AG10803 (cell line): ENCODE measurements at regions not wholly inside any gene's neighbourhood (a gene's known extent, or its start where the extent isn't known, plus 50 kb on each side); places are given as distances from the start of the nearest gene placed in this dataset.
"Not testable (repeated sequence)": the region's sequence is repeated elsewhere in the genome, so short reads cannot be mapped to it uniquely, and the experiment has no call there.

Source experiments
- DNase-seq: peaks from one replicate; pipeline ENCODE4 v3.0.0; 2010; ENCODE audit warnings: low read depth
- H3K4me3 ChIP-seq: 2 replicates; pipeline ENCODE4 v1.5.1; 2011; ENCODE audit warnings: mild to moderate bottlenecking, low read length, control low read depth
- CTCF ChIP-seq: conservative IDR thresholded peaks from 2 replicates; pipeline ENCODE4 v1.5.1; 2011; ENCODE audit warnings: mild to moderate bottlenecking, low read length, control low read depth, inconsistent platforms

GRCh38 chr5:44536650-44537260, 147.5 kb upstream of the FGF10 start:
- H3K4me3 ChIP-seq: no peak overlapping the region
- peak; percentile 37 for DNase-seq
- peak; percentile 78 for TF ChIP-seq CTCF

- no peak overlapping the region for H3K4me3 ChIP-seq
- no peak for DNase-seq
- TF ChIP-seq CTCF: no peak
Observed at GRCh38 chr5:44535621-44536020, 146.4 kb upstream of the FGF10 start.

- DNase-seq: no peak
- H3K4me3 ChIP-seq: no peak overlapping the region
- TF ChIP-seq CTCF: no peak
Observed at GRCh38 chr5:44532981-44533380, 143.8 kb upstream of the FGF10 start.

- DNase-seq, H3K4me3 ChIP-seq: not testable (repeated sequence)
Observed at GRCh38 chr5:44531756-44532155, 142.5 kb upstream of the FGF10 start.

DNA sequence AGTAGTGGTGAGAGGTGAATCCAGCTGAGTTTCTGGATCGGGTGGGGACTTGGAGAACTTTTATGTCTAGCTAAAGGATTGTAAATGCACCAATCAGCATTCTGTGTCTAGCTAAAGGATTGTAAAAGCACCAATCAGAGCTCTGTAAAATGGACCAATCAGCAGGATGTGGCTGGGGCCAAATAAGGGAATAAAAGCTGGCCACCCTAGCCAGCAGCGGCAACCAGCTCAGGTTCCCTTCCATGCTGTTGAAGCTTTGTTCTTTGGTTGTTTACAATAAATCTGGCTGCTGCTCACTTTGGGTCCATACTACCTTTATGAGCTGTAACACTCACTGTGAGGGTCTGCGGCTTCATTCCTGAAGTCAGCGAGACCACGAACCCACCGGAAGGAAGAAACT, 141.6 kb upstream of the FGF10 start:
- DNase-seq, H3K4me3 ChIP-seq: not testable (repeated sequence)

GRCh38 chr5:44511596-44511995, 122.4 kb upstream of the FGF10 start:
- no peak for DNase-seq
- H3K4me3 ChIP-seq: no peak overlapping the region
- TF ChIP-seq CTCF: no peak

- DNase-seq: no peak
- no peak for TF ChIP-seq CTCF
Observed at GRCh38 chr5:44506561-44506960, 117.3 kb upstream of the FGF10 start.

DNA sequence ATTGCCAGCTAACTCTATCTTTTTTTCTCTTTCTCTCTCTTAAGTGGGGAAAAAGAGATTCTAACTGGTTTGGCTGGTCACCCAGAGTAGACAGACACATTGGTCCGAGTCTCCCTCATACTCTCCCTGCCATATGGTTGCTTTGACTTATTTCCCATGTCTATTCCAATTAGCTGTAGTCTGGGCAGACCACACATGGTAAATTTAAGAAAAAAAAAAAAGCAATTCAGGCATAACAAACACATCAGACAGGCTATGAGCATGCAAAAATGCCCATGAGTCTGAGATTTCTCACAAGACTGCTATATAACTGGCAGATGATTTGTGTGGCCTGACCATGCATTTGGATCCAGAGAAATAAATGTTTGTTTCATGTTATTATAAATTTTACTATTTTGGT, 110.2 kb upstream of the FGF10 start:
- DNase-seq: no peak
- H3K4me3 ChIP-seq: no peak overlapping the region
- TF ChIP-seq CTCF: no peak

More at GRCh38 chr5:44506561-44506960, 117.3 kb upstream of the FGF10 start:
- no peak overlapping the region for H3K4me3 ChIP-seq
